Fibroblast of skin of left quadriceps (primary cell): ENCODE measurements at regions not wholly inside any gene's neighbourhood (a gene's known extent, or its start where the extent isn't known, plus 50 kb on each side); places are given as distances from the start of the nearest gene placed in this dataset.
A peak's percentile ranks its signal among the peaks of the same experiment; 100 is the strongest.
"Not testable (repeated sequence)": the region's sequence is repeated elsewhere in the genome, so short reads cannot be mapped to it uniquely, and the experiment has no call there.

Source experiments
- DNase-seq, 2 experiments: peaks; one replicate each; pipeline ENCODE4 v3.0.0-alpha.2; 2013; ENCODE audit warnings: low read depth in 2 of 2

- no peak for DNase-seq
Observed at GRCh38 chr5:98301547-98301946, 471.9 kb upstream of the RGMB start.

GRCh38 chr5:98307811-98308210 lies 465.7 kb upstream of the RGMB start:
- DNase-seq = peak; percentile 46 to 51

- DNase-seq = no peak
Observed at GRCh38 chr5:98308231-98308630, 465.2 kb upstream of the RGMB start.

GRCh38 chr5:98308960-98309359 lies 464.5 kb upstream of the RGMB start:
- DNase-seq = no peak

- DNase-seq = peak; percentile 86 to 90
Observed at GRCh38 chr5:98309785-98310598, 463.5 kb upstream of the RGMB start.

GRCh38 chr5:98314292-98314691 lies 459.2 kb upstream of the RGMB start:
- peak; percentile 76 to 83 for DNase-seq

- peak; percentile 68 for DNase-seq
Observed at GRCh38 chr5:98318386-98318785, 455.1 kb upstream of the RGMB start.

- DNase-seq = no peak
Observed at GRCh38 chr5:98319299-98320011, 454.0 kb upstream of the RGMB start.

- DNase-seq = no peak
Observed at GRCh38 chr5:98320343-98320742, 453.1 kb upstream of the RGMB start.

GRCh38 chr5:98321361-98321760 lies 452.1 kb upstream of the RGMB start:
- no peak for DNase-seq

GRCh38 chr5:98325187-98325586 lies 448.3 kb upstream of the RGMB start:
- not testable (repeated sequence) for DNase-seq

GRCh38 chr5:98328015-98328414 lies 445.4 kb upstream of the RGMB start:
- DNase-seq = no peak

GRCh38 chr5:98330871-98331270 lies 442.6 kb upstream of the RGMB start:
- DNase-seq = no peak

GRCh38 chr5:98333921-98334320 lies 439.5 kb upstream of the RGMB start:
- no peak for DNase-seq

GRCh38 chr5:98334946-98335345 lies 438.5 kb upstream of the RGMB start:
- no peak for DNase-seq

- DNase-seq = no peak
Observed at GRCh38 chr5:98339141-98339848, 434.2 kb upstream of the RGMB start.

GRCh38 chr5:98341038-98342032 lies 432.1 kb upstream of the RGMB start:
- peak; percentile 96 to 97 for DNase-seq

GRCh38 chr5:98342958-98343660 lies 430.4 kb upstream of the RGMB start:
- not testable (repeated sequence) for DNase-seq

GRCh38 chr5:98349251-98349989 lies 424.0 kb upstream of the RGMB start:
- DNase-seq = peak; percentile 53 to 56

GRCh38 chr5:98349990-98350365 lies 423.5 kb upstream of the RGMB start:
- no peak for DNase-seq
